ENCODE measurements at regions not wholly inside any gene's neighbourhood (a gene's known extent, or its start where the extent isn't known, plus 50 kb on each side); places are given as distances from the start of the nearest gene placed in this dataset.

GRCh38 chr17:15078570-15078969, 186.6 kb downstream of the PMP22 start:
- no peaks in the 10 kb centered on the region for H3K36me3 Mint-ChIP-seq (ENCODE audit: low read depth)
- no peak overlapping the region for H3K27ac Mint-ChIP-seq
- H3K4me1 Mint-ChIP-seq (ENCODE audit: low read depth): no peaks in the 10 kb centered on the region
- no peak overlapping the region for H3K4me3 Mint-ChIP-seq
- CTCF ChIA-PET: no interaction called here
- ATAC-seq (no peak), DNase-seq (no peak)
- POLR2A ChIA-PET: no interaction called here
- no peaks in the 10 kb centered on the region for H3K9me3 Mint-ChIP-seq (ENCODE audit: insufficient read depth)
- no peaks in the 10 kb centered on the region for H3K27me3 Mint-ChIP-seq (ENCODE audit: low read depth)

GRCh38 chr17:15076991-15077663, 188.0 kb downstream of the PMP22 start:
- no peaks in the 10 kb centered on the region for H3K27me3 Mint-ChIP-seq (ENCODE audit: low read depth)
- no peaks in the 10 kb centered on the region for H3K9me3 Mint-ChIP-seq (ENCODE audit: insufficient read depth)
- no peaks in the 10 kb centered on the region for H3K4me1 Mint-ChIP-seq (ENCODE audit: low read depth)
- no peak for DNase-seq
- ChIA-PET CTCF (no interaction called here), POLR2A (no interaction called here)
- H3K27ac Mint-ChIP-seq: no peak overlapping the region
- no peaks in the 10 kb centered on the region for H3K36me3 Mint-ChIP-seq (ENCODE audit: low read depth)
- ATAC-seq: no peak
- H3K4me3 Mint-ChIP-seq: no peak overlapping the region

GRCh38 chr17:15051933-15052332, 213.2 kb downstream of the PMP22 start:
- H3K9me3 Mint-ChIP-seq (ENCODE audit: insufficient read depth): no peaks in the 10 kb centered on the region
- no peak overlapping the region for H3K27ac Mint-ChIP-seq
- no peak overlapping the region for H3K4me3 Mint-ChIP-seq
- ChIA-PET CTCF (no interaction called here), POLR2A (no interaction called here)
- DNase-seq: no peak
- no peak for ATAC-seq
- peaks cover 6% of the 10 kb centered on the region for H3K27me3 Mint-ChIP-seq (ENCODE audit: low read depth)
- no peaks in the 10 kb centered on the region for H3K36me3 Mint-ChIP-seq (ENCODE audit: low read depth)
- H3K4me1 Mint-ChIP-seq (ENCODE audit: low read depth): no peaks in the 10 kb centered on the region

- DNase-seq (no peak), ATAC-seq (no peak)
- Mint-ChIP-seq H3K27ac (no peak overlapping the region), H3K27me3 (ENCODE audit: low read depth) (peaks cover 6% of the 10 kb centered on the region), H3K4me3 (no peak overlapping the region), H3K9me3 (ENCODE audit: insufficient read depth) (no peaks in the 10 kb centered on the region), H3K4me1 (ENCODE audit: low read depth) (no peaks in the 10 kb centered on the region), H3K36me3 (ENCODE audit: low read depth) (no peaks in the 10 kb centered on the region)
- ChIA-PET POLR2A (no interaction called here), CTCF (no interaction called here)
Observed at GRCh38 chr17:15049795-15050160, 215.3 kb downstream of the PMP22 start.

GRCh38 chr17:15048933-15049794, 216.0 kb downstream of the PMP22 start:
- no peak overlapping the region for H3K4me3 Mint-ChIP-seq
- H3K9me3 Mint-ChIP-seq (ENCODE audit: insufficient read depth): no peaks in the 10 kb centered on the region
- no peak for DNase-seq
- no peaks in the 10 kb centered on the region for H3K4me1 Mint-ChIP-seq (ENCODE audit: low read depth)
- no peaks in the 10 kb centered on the region for H3K36me3 Mint-ChIP-seq (ENCODE audit: low read depth)
- ATAC-seq: no peak
- H3K27me3 Mint-ChIP-seq (ENCODE audit: low read depth): peaks cover 6% of the 10 kb centered on the region
- no peak overlapping the region for H3K27ac Mint-ChIP-seq
- POLR2A ChIA-PET: no interaction called here
- CTCF ChIA-PET: no interaction called here

- CTCF ChIA-PET: no interaction called here
- Mint-ChIP-seq H3K4me3 (no peak overlapping the region), H3K27me3 (ENCODE audit: low read depth) (peaks cover 6% of the 10 kb centered on the region), H3K27ac (no peak overlapping the region), H3K36me3 (ENCODE audit: low read depth) (no peaks in the 10 kb centered on the region), H3K4me1 (ENCODE audit: low read depth) (no peaks in the 10 kb centered on the region), H3K9me3 (ENCODE audit: insufficient read depth) (no peaks in the 10 kb centered on the region)
- POLR2A ChIA-PET: no interaction called here
- ATAC-seq (no peak), DNase-seq (no peak)
Observed at GRCh38 chr17:15048381-15048780, 216.7 kb downstream of the PMP22 start.

GRCh38 chr17:15042311-15042710, 222.8 kb downstream of the PMP22 start:
- no peaks in the 10 kb centered on the region for H3K36me3 Mint-ChIP-seq (ENCODE audit: low read depth)
- no peaks in the 10 kb centered on the region for H3K9me3 Mint-ChIP-seq (ENCODE audit: insufficient read depth)
- H3K27ac Mint-ChIP-seq: no peak overlapping the region
- H3K4me3 Mint-ChIP-seq: no peak overlapping the region
- H3K4me1 Mint-ChIP-seq (ENCODE audit: low read depth): no peaks in the 10 kb centered on the region
- ChIA-PET CTCF (no interaction called here), POLR2A (no interaction called here)
- no peak for ATAC-seq
- H3K27me3 Mint-ChIP-seq (ENCODE audit: low read depth): no peaks in the 10 kb centered on the region
- no peak for DNase-seq

- Mint-ChIP-seq H3K27me3 (ENCODE audit: low read depth) (no peaks in the 10 kb centered on the region), H3K9me3 (ENCODE audit: insufficient read depth) (peaks cover 4% of the 10 kb centered on the region), H3K4me1 (ENCODE audit: low read depth) (no peaks in the 10 kb centered on the region), H3K4me3 (no peak overlapping the region), H3K36me3 (ENCODE audit: low read depth) (no peaks in the 10 kb centered on the region), H3K27ac (no peak overlapping the region)
- POLR2A ChIA-PET: no interaction called here
- no peak for ATAC-seq
- CTCF ChIA-PET: no interaction called here
- no peak for DNase-seq
Observed at GRCh38 chr17:15039366-15039765, 225.8 kb downstream of the PMP22 start.

- POLR2A ChIA-PET: no interaction called here
Observed at GRCh38 chr17:15038656-15039055, 226.5 kb downstream of the PMP22 start.

GRCh38 chr17:15036238-15036637, 228.9 kb downstream of the PMP22 start:
- ATAC-seq (no peak), DNase-seq (no peak)
- no peaks in the 10 kb centered on the region for H3K36me3 Mint-ChIP-seq (ENCODE audit: low read depth)
- no peaks in the 10 kb centered on the region for H3K4me1 Mint-ChIP-seq (ENCODE audit: low read depth)
- peaks cover 4% of the 10 kb centered on the region for H3K9me3 Mint-ChIP-seq (ENCODE audit: insufficient read depth)
- H3K27ac Mint-ChIP-seq: no peak overlapping the region
- POLR2A ChIA-PET: no interaction called here
- CTCF ChIA-PET: no interaction called here
- H3K27me3 Mint-ChIP-seq (ENCODE audit: low read depth): no peaks in the 10 kb centered on the region
- no peak overlapping the region for H3K4me3 Mint-ChIP-seq

More at GRCh38 chr17:15038656-15039055, 226.5 kb downstream of the PMP22 start:
- H3K9me3 Mint-ChIP-seq (ENCODE audit: insufficient read depth): peaks cover 4% of the 10 kb centered on the region
- DNase-seq (no peak), ATAC-seq (no peak)
- no peaks in the 10 kb centered on the region for H3K4me1 Mint-ChIP-seq (ENCODE audit: low read depth)
- H3K27ac Mint-ChIP-seq: no peak overlapping the region
- H3K4me3 Mint-ChIP-seq: no peak overlapping the region
- CTCF ChIA-PET: no interaction called here
- no peaks in the 10 kb centered on the region for H3K36me3 Mint-ChIP-seq (ENCODE audit: low read depth)
- H3K27me3 Mint-ChIP-seq (ENCODE audit: low read depth): no peaks in the 10 kb centered on the region

- H3K4me3 Mint-ChIP-seq: no peak overlapping the region
- H3K27ac Mint-ChIP-seq: no peak overlapping the region
- H3K36me3 Mint-ChIP-seq (ENCODE audit: low read depth): no peaks in the 10 kb centered on the region
- no peaks in the 10 kb centered on the region for H3K4me1 Mint-ChIP-seq (ENCODE audit: low read depth)
- ChIA-PET CTCF (no interaction called here), POLR2A (no interaction called here)
- no peak for DNase-seq
- peaks cover 4% of the 10 kb centered on the region for H3K9me3 Mint-ChIP-seq (ENCODE audit: insufficient read depth)
- ATAC-seq: no peak
- no peaks in the 10 kb centered on the region for H3K27me3 Mint-ChIP-seq (ENCODE audit: low read depth)
Observed at GRCh38 chr17:15031975-15032374, 233.2 kb downstream of the PMP22 start.

GRCh38 chr17:15029469-15029868, 235.7 kb downstream of the PMP22 start:
- ATAC-seq (no peak), DNase-seq (no peak)
- H3K4me3 Mint-ChIP-seq: no peak overlapping the region
- H3K36me3 Mint-ChIP-seq (ENCODE audit: low read depth): no peaks in the 10 kb centered on the region
- ChIA-PET CTCF (no interaction called here), POLR2A (no interaction called here)
- no peaks in the 10 kb centered on the region for H3K27me3 Mint-ChIP-seq (ENCODE audit: low read depth)
- no peaks in the 10 kb centered on the region for H3K9me3 Mint-ChIP-seq (ENCODE audit: insufficient read depth)
- no peak overlapping the region for H3K27ac Mint-ChIP-seq
- no peaks in the 10 kb centered on the region for H3K4me1 Mint-ChIP-seq (ENCODE audit: low read depth)

GRCh38 chr17:15027853-15028252, 237.3 kb downstream of the PMP22 start:
- no peak overlapping the region for H3K27ac Mint-ChIP-seq
- H3K4me1 Mint-ChIP-seq (ENCODE audit: low read depth): no peaks in the 10 kb centered on the region
- ATAC-seq: no peak
- no peaks in the 10 kb centered on the region for H3K9me3 Mint-ChIP-seq (ENCODE audit: insufficient read depth)
- DNase-seq: no peak
- CTCF ChIA-PET: no interaction called here
- H3K4me3 Mint-ChIP-seq: no peak overlapping the region
- no peaks in the 10 kb centered on the region for H3K27me3 Mint-ChIP-seq (ENCODE audit: low read depth)
- POLR2A ChIA-PET: no interaction called here
- H3K36me3 Mint-ChIP-seq (ENCODE audit: low read depth): no peaks in the 10 kb centered on the region
